DND-41 (cell line): ENCODE measurements at regions not wholly inside any gene's neighbourhood (a gene's known extent, or its start where the extent isn't known, plus 50 kb on each side); places are given as distances from the start of the nearest gene placed in this dataset.

Source experiments
- EZH2 ChIP-seq: IDR thresholded peaks from 3 replicates; pipeline ENCODE4 v1.6.1; 2012; ENCODE audit warnings: borderline replicate concordance, low read depth, mild to moderate bottlenecking, moderate library complexity, low read length, inconsistent platforms; ENCODE audit not compliant: severe bottlenecking
- TF ChIP-seq, protein P1 (sequence below): IDR thresholded peaks from 2 replicates; pipeline ENCODE4 v1.5.1; 2012; ENCODE audit warnings: borderline replicate concordance, low read length, moderate library complexity, mild to moderate bottlenecking; ENCODE audit not compliant: poor library complexity, severe bottlenecking; ENCODE audit errors: extremely low read depth

DNA sequence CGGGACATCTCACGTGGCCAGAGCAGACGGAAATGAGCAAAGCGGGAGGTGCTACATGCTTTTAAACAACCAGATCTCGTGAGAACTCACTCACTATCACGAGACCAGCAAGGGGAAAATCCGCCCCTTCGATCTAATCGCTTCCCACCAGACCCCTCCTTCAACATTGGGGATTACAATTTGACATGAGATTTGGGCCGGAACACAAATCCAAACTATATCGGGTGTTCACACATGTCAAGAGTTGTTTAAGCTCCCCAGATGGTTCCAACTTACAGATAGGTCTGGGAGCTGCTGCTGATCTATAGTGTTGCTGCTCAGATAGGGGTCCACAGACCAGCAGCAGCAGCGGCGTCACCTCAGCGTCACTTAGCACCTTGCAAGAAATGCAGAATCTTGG, 194.9 kb downstream of the GPAM start:
- TF ChIP-seq, protein P1, sequence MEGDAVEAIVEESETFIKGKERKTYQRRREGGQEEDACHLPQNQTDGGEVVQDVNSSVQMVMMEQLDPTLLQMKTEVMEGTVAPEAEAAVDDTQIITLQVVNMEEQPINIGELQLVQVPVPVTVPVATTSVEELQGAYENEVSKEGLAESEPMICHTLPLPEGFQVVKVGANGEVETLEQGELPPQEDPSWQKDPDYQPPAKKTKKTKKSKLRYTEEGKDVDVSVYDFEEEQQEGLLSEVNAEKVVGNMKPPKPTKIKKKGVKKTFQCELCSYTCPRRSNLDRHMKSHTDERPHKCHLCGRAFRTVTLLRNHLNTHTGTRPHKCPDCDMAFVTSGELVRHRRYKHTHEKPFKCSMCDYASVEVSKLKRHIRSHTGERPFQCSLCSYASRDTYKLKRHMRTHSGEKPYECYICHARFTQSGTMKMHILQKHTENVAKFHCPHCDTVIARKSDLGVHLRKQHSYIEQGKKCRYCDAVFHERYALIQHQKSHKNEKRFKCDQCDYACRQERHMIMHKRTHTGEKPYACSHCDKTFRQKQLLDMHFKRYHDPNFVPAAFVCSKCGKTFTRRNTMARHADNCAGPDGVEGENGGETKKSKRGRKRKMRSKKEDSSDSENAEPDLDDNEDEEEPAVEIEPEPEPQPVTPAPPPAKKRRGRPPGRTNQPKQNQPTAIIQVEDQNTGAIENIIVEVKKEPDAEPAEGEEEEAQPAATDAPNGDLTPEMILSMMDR = no peak
- TF ChIP-seq EZH2 = no peak
